H1 (cell line): ENCODE measurements at regions not wholly inside any gene's neighbourhood (a gene's known extent, or its start where the extent isn't known, plus 50 kb on each side); places are given as distances from the start of the nearest gene placed in this dataset.

Experiments used
- CTCF ChIA-PET: fragments of 300-600 bp; sonication (Branson Sonifier 250); formaldehyde crosslinking; loops from one replicate; lab custom pipeline; 2021; ENCODE audit not compliant: partially characterized antibody; lab: Charles Lee
- POLR2A ChIA-PET: fragments of 300-600 bp; sonication (Branson Sonifier 250); formaldehyde crosslinking; loops from one replicate; lab custom pipeline; 2021; ENCODE audit warnings: inconsistent platforms; ENCODE audit not compliant: partially characterized antibody; lab: Charles Lee
- DNase-seq, 2 experiments: peaks; one replicate each; pipeline versions ENCODE4 v3.0.0 to v3.0.0-alpha.2; 2010 to 2022; ENCODE audit warnings: low spot score in 2 of 2, low read depth in 1 of 2, mixed read lengths in 1 of 2
- FAIRE-seq: peaks from 2 replicates; lab custom pipeline; 2011; peaks lifted over from hg19 to GRCh38; lab: Jason Lieb, UNC
- H2AFZ ChIP-seq: 2 replicates; pipeline ENCODE4 v1.8.1; 2012; ENCODE audit warnings: low read length, inconsistent platforms
- H2AK5ac ChIP-seq: 2 replicates; pipeline ENCODE4 v1.6.1; 2013; ENCODE audit warnings: low read depth, low read length
- H2BK120ac ChIP-seq: replicated peaks from 2 replicates; pipeline ENCODE3; 2013; ENCODE audit warnings: low read depth, low read length, inconsistent platforms
- H2BK12ac ChIP-seq: 2 replicates; pipeline ENCODE4 v1.6.1; 2013; ENCODE audit warnings: low read depth, low read length
- H2BK15ac ChIP-seq: 2 replicates; pipeline ENCODE4 v1.6.1; 2013; ENCODE audit warnings: low read length
- H2BK20ac ChIP-seq: 2 replicates; pipeline ENCODE4 v1.6.1; 2013; ENCODE audit warnings: low read length
- H2BK5ac ChIP-seq: 2 replicates; pipeline ENCODE4 v1.6.1; 2013; ENCODE audit warnings: low read depth, low read length
- H3K14ac ChIP-seq: 2 replicates; pipeline ENCODE4 v1.6.1; 2013; ENCODE audit warnings: inconsistent platforms; ENCODE audit not compliant: insufficient read length
- H3K18ac ChIP-seq: 2 replicates; pipeline ENCODE4 v1.6.1; 2013; ENCODE audit warnings: low read length; ENCODE audit errors: extremely low read depth
- H3K23ac ChIP-seq: 2 replicates; pipeline ENCODE4 v1.6.1; 2013; ENCODE audit warnings: inconsistent platforms; ENCODE audit not compliant: insufficient read length
- H3K23me2 ChIP-seq: 2 replicates; pipeline ENCODE4 v1.6.1; 2013; ENCODE audit warnings: low read depth, low read length
- H3K27ac ChIP-seq: 2 replicates; pipeline ENCODE4 v1.6.1; 2011; ENCODE audit warnings: low read depth, low read length, inconsistent platforms
- H3K27me3 ChIP-seq, 4 experiments: replicated peaks in 1 of 4; 1 replicate in 1 of 4; 2 replicates in 3 of 4; pipeline versions ENCODE4 v1.6.1 to v1.8.1; 2011 to 2013; ENCODE audit warnings: low read length in 3 of 4, mild to moderate bottlenecking in 3 of 4, inconsistent platforms in 2 of 4, mixed read lengths in 2 of 4, moderate library complexity in 1 of 4; ENCODE audit not compliant: control insufficient read depth in 3 of 4, insufficient read depth in 3 of 4; ENCODE audit errors: extremely low read depth in 1 of 4
- H3K36me3 ChIP-seq, 4 experiments: 2 replicates each; pipeline versions ENCODE4 v1.6.1 to v1.8.1; 2011 to 2013; ENCODE audit warnings: mild to moderate bottlenecking in 4 of 4, low read length in 3 of 4, moderate library complexity in 2 of 4, control low read depth in 1 of 4, inconsistent platforms in 1 of 4; ENCODE audit not compliant: insufficient read depth in 4 of 4, control insufficient read depth in 2 of 4
- H3K4ac ChIP-seq: replicated peaks from 2 replicates; pipeline ENCODE3; 2013; ENCODE audit warnings: low read length, low read depth, mixed read lengths, inconsistent platforms; ENCODE audit not compliant: insufficient read length
- H3K4me1 ChIP-seq, 4 experiments: replicated peaks in 1 of 4; 1 replicate in 1 of 4; 2 replicates in 3 of 4; pipeline versions ENCODE4 v1.6.1 to v1.8.1; 2011 to 2013; ENCODE audit warnings: low read length in 3 of 4, inconsistent platforms in 2 of 4, mixed read lengths in 1 of 4; ENCODE audit not compliant: insufficient read depth in 4 of 4, control insufficient read depth in 3 of 4
- H3K4me2 ChIP-seq, 2 experiments: 2 replicates each; pipeline versions ENCODE4 v1.6.1 to v1.8.1; 2011 to 2013; ENCODE audit warnings: low read depth in 2 of 2, low read length in 2 of 2, control low read depth in 1 of 2, inconsistent platforms in 1 of 2, mild to moderate bottlenecking in 1 of 2; ENCODE audit not compliant: insufficient read depth in 1 of 2
- H3K4me3 ChIP-seq, 4 experiments: fragments of 200-600, 300-600 bp in 1 of 4; sonication (generic), shearing (Covaris generic), sonication (Bioruptor Twin) in 1 of 4; 2 replicates each; pipeline versions ENCODE4 v1.5.1 to v1.8.1; 2011 to 2016; ENCODE audit warnings: low read length in 4 of 4, low read depth in 3 of 4, control low read depth in 2 of 4, inconsistent platforms in 2 of 4, mild to moderate bottlenecking in 2 of 4, mixed read lengths in 1 of 4, moderate library complexity in 1 of 4; ENCODE audit not compliant: insufficient read depth in 2 of 4; ENCODE audit errors: extremely low read depth in 1 of 4
- H3K56ac ChIP-seq: replicated peaks from 2 replicates; pipeline ENCODE3; 2013; ENCODE audit warnings: low read depth, mild to moderate bottlenecking, mixed read lengths, low read length, inconsistent platforms; ENCODE audit not compliant: insufficient read length
- H3K79me1 ChIP-seq: 2 replicates; pipeline ENCODE4 v1.6.1; 2013; ENCODE audit warnings: low read depth, low read length, control low read depth
- H3K79me2 ChIP-seq, 2 experiments: 2 replicates each; pipeline versions ENCODE4 v1.6.1 to v1.8.1; 2012 to 2013; ENCODE audit warnings: low read length in 2 of 2, mild to moderate bottlenecking in 2 of 2, inconsistent platforms in 1 of 2; ENCODE audit not compliant: insufficient read depth in 2 of 2, control insufficient read depth in 1 of 2
- H3K9ac ChIP-seq, 4 experiments: replicated peaks in 1 of 4; 1 replicate in 1 of 4; 2 replicates in 3 of 4; pipeline versions ENCODE4 v1.6.1 to v1.8.1; 2011 to 2013; ENCODE audit warnings: low read depth in 3 of 4, low read length in 3 of 4, control low read depth in 2 of 4, mild to moderate bottlenecking in 2 of 4, moderate library complexity in 2 of 4, inconsistent platforms in 1 of 4; ENCODE audit errors: extremely low read depth in 1 of 4
- H3K9me3 ChIP-seq, 2 experiments: 2 replicates each; pipeline versions ENCODE4 v1.6.1 to v1.8.1; 2012 to 2013; ENCODE audit warnings: mild to moderate bottlenecking in 2 of 2, moderate library complexity in 2 of 2, control low read depth in 1 of 2, inconsistent platforms in 1 of 2, low read depth in 1 of 2, low read length in 1 of 2, mixed read lengths in 1 of 2; ENCODE audit not compliant: insufficient read depth in 2 of 2
- H4K20me1 ChIP-seq, 2 experiments: replicated peaks in 1 of 2; 2 replicates each; pipeline versions ENCODE3 to v1.8.1; 2011 to 2013; ENCODE audit warnings: inconsistent platforms in 2 of 2, low read length in 2 of 2, mild to moderate bottlenecking in 1 of 2; ENCODE audit not compliant: insufficient read depth in 2 of 2, control insufficient read depth in 1 of 2
- H4K5ac ChIP-seq: 2 replicates; pipeline ENCODE4 v1.6.1; 2013; ENCODE audit warnings: low read length, low read depth, mixed read lengths, inconsistent platforms; ENCODE audit not compliant: insufficient read length
- H4K8ac ChIP-seq: 2 replicates; pipeline ENCODE4 v1.8.0; 2013; ENCODE audit warnings: mild to moderate bottlenecking, moderate library complexity, low read length, inconsistent platforms; ENCODE audit not compliant: insufficient read depth; ENCODE audit errors: extremely low read depth
- H4K91ac ChIP-seq: replicated peaks from 2 replicates; pipeline ENCODE3; 2013; ENCODE audit warnings: low read length, mixed read lengths, inconsistent platforms; ENCODE audit not compliant: insufficient read length
- ASH2L ChIP-seq: fragments of 200-600, 300-600 bp; sonication (generic); IDR thresholded peaks from one replicate; pipeline ENCODE4 v1.7.1; 2017; ENCODE audit warnings: low read length
- BACH1 ChIP-seq: IDR thresholded peaks from 2 replicates; pipeline ENCODE4 v1.6.1; 2012; ENCODE audit warnings: low read length, improper control_type of control experiment
- CBX5 ChIP-seq: fragments of 300-800, 300-1000 bp; sonication (generic); IDR thresholded peaks from 2 replicates; pipeline ENCODE4 v1.7.1; 2016; ENCODE audit warnings: antibody characterized with exemption, low read length, low read depth
- GABPA ChIP-seq: IDR thresholded peaks from 2 replicates; pipeline ENCODE4 v1.6.1; 2011; ENCODE audit warnings: mild to moderate bottlenecking, low read length, moderate library complexity, borderline replicate concordance; ENCODE audit not compliant: insufficient read depth
- PHF8 ChIP-seq: fragments of 200-600 bp; sonication (generic); conservative IDR thresholded peaks from 2 replicates; pipeline ENCODE4 v1.7.1; 2012; ENCODE audit warnings: low read depth, mild to moderate bottlenecking, inconsistent platforms, low read length, moderate library complexity
- POU5F1 ChIP-seq: IDR thresholded peaks from 2 replicates; pipeline ENCODE4 v1.6.1; 2011; ENCODE audit warnings: low read depth, mild to moderate bottlenecking, low read length, moderate library complexity
- RXRA ChIP-seq: IDR thresholded peaks from 2 replicates; pipeline ENCODE4 v1.6.1; 2011; ENCODE audit warnings: low read depth, mild to moderate bottlenecking, low read length, moderate library complexity; ENCODE audit not compliant: insufficient read depth
- SIN3A ChIP-seq, 2 experiments: IDR thresholded peaks in 1 of 2; conservative IDR thresholded peaks in 1 of 2; 2 replicates each; pipeline ENCODE4 v1.6.1; 2011 to 2012; ENCODE audit warnings: low read length in 2 of 2, improper control_type of control experiment in 1 of 2, low read depth in 1 of 2, mild to moderate bottlenecking in 1 of 2
- SIX5 ChIP-seq: IDR thresholded peaks from 2 replicates; pipeline ENCODE4 v1.6.1; 2011; ENCODE audit warnings: mild to moderate bottlenecking, low read depth, low read length
- SRF ChIP-seq: IDR thresholded peaks from 2 replicates; pipeline ENCODE4 v1.6.1; 2011; ENCODE audit warnings: mild to moderate bottlenecking, low read depth, low read length, moderate library complexity
- USF2 ChIP-seq: IDR thresholded peaks from 2 replicates; pipeline ENCODE4 v1.6.1; 2011; ENCODE audit warnings: low read length, improper control_type of control experiment
- YY1 ChIP-seq: IDR thresholded peaks from 2 replicates; pipeline ENCODE4 v1.6.1; 2011; ENCODE audit warnings: low read depth, mild to moderate bottlenecking, low read length
- ZNF274 ChIP-seq: IDR thresholded peaks from 2 replicates; pipeline ENCODE4 v1.7.0; 2012; ENCODE audit warnings: low read length, borderline replicate concordance; ENCODE audit errors: extremely low read depth
- WGBS, 2 experiments: shearing (Covaris generic) in 1 of 2; methylation state at CpG; one replicate each; pipeline versions ENCODE4 v1.1.6 to v1.1.7; 2013 to 2015; ENCODE audit warnings: low lambda C conversion rate in 2 of 2, mixed read lengths in 2 of 2, inconsistent platforms in 1 of 2, low coverage in 1 of 2, missing lambda C conversion rate in 1 of 2; ENCODE audit not compliant: insufficient replicate concordance in 2 of 2, insufficient coverage in 1 of 2, insufficient read length in 1 of 2; ENCODE audit errors: extremely low coverage in 1 of 2, missing lambda C conversion rate in 1 of 2; 5-methylcytosine and 5-hydroxymethylcytosine counted together

GRCh38 chr1:235006132-235006721, 122.4 kb downstream of the TOMM20 start:
- no peaks in the 10 kb centered on the region for H3K27me3 ChIP-seq
- FAIRE-seq, result no peak
- no peak overlapping the region for H2BK12ac ChIP-seq
- no peak overlapping the region for H2AK5ac ChIP-seq
- H2BK20ac ChIP-seq, result no peak overlapping the region
- H3K79me2 ChIP-seq, result no peaks in the 10 kb centered on the region
- POLR2A ChIA-PET, result no interaction called here
- no peaks in the 10 kb centered on the region for H3K36me3 ChIP-seq
- H3K4me2 ChIP-seq, result no peak overlapping the region
- H3K18ac ChIP-seq, result no peak overlapping the region
- no peak for DNase-seq
- H3K9ac ChIP-seq, result no peak overlapping the region
- CTCF ChIA-PET, result interaction anchor here (1.0 kb wide), 1 partner anchor 21 kb away, joined by 3 read pairs; no protein-coding TSS in a partner anchor
- no peak overlapping the region for H2BK120ac ChIP-seq
- H4K91ac ChIP-seq, result no peak overlapping the region
- H4K8ac ChIP-seq, result no peak overlapping the region
- no peaks in the 10 kb centered on the region for H3K23me2 ChIP-seq
- peaks cover 0 to 9% of the 10 kb centered on the region in 2 experiments; a peak in 1 of 4 replicates for H3K9me3 ChIP-seq
- H3K79me1 ChIP-seq, result no peaks in the 10 kb centered on the region
- no peak overlapping the region for H3K23ac ChIP-seq
- H2AFZ ChIP-seq, result no peak overlapping the region
- H3K4me3 ChIP-seq, result no peak overlapping the region
- 100% methylated on average over 1 of the region's 1 CpG; no CpG with 5 or more reads in 1 of the 2 experiments for WGBS, 2 experiments
- H3K27ac ChIP-seq, result no peak overlapping the region
- H2BK15ac ChIP-seq, result no peak overlapping the region
- H4K20me1 ChIP-seq, result no peaks in the 10 kb centered on the region
- no peak overlapping the region for H4K5ac ChIP-seq
- no peak overlapping the region for H2BK5ac ChIP-seq
- peaks cover 0 to 3% (median 0%) of the 10 kb centered on the region in 4 experiments; a peak in 1 of 7 replicates for H3K4me1 ChIP-seq
- no peak overlapping the region for H3K56ac ChIP-seq
- H3K14ac ChIP-seq, result no peak overlapping the region
- no peak overlapping the region for H3K4ac ChIP-seq
- TF ChIP-seq RXRA (no peak), BACH1 (no peak), ZNF274 (no peak), GABPA (no peak), SIX5 (no peak), CBX5 (no peak), USF2 (no peak), POU5F1 (no peak), ASH2L (no peak), PHF8 (no peak), SRF (no peak), YY1 (no peak), SIN3A (conservative IDR thresholded peaks at IDR 0.05 in 1 of 2, IDR thresholded peaks at IDR 0.05 in 1 of 2; ENCODE audit: low read depth in 1 of 2, low read length in 2 of 2) (no peak)
